Liver (tissue), 3 donors: ENCODE measurements at regions not wholly inside any gene's neighbourhood (a gene's known extent, or its start where the extent isn't known, plus 50 kb on each side); places are given as distances from the start of the nearest gene placed in this dataset.

Source experiments
- FOXA1 ChIP-seq: IDR thresholded peaks from 2 replicates; pipeline ENCODE4 v1.6.1; 2016; ENCODE audit warnings: antibody characterized with exemption
- FOXA2 ChIP-seq: IDR thresholded peaks from 2 replicates; pipeline ENCODE4 v1.6.1; 2016; ENCODE audit warnings: antibody characterized with exemption
- GABPA ChIP-seq, 2 donors: IDR thresholded peaks in 1 of 2; conservative IDR thresholded peaks in 1 of 2; 2 replicates each; pipeline ENCODE4 v1.6.1; 2016; ENCODE audit warnings: antibody characterized with exemption in 2 of 2, mild to moderate bottlenecking in 1 of 2, moderate library complexity in 1 of 2
- RAD21 ChIP-seq, 2 donors: IDR thresholded peaks; 2 replicates each; pipeline ENCODE4 v1.6.1; 2016; ENCODE audit warnings: antibody characterized with exemption in 2 of 2, mild to moderate bottlenecking in 2 of 2
- RXRA ChIP-seq, 2 donors: IDR thresholded peaks; 2 replicates each; pipeline ENCODE4 v1.6.1; 2017 to 2018; ENCODE audit warnings: antibody characterized with exemption in 2 of 2, mild to moderate bottlenecking in 1 of 2
- SP1 ChIP-seq: IDR thresholded peaks from 2 replicates; pipeline ENCODE4 v1.6.1; 2018; ENCODE audit warnings: antibody characterized with exemption, mild to moderate bottlenecking
- TAF1 ChIP-seq: conservative IDR thresholded peaks from 2 replicates; pipeline ENCODE4 v1.6.1; 2016; ENCODE audit warnings: antibody characterized with exemption, mild to moderate bottlenecking
- YY1 ChIP-seq: IDR thresholded peaks from 2 replicates; pipeline ENCODE4 v1.6.1; 2016; ENCODE audit warnings: antibody characterized with exemption, mild to moderate bottlenecking
- TF ChIP-seq, protein P1 (sequence below): fragments of 150-350 bp; IDR thresholded peaks from 2 replicates; pipeline ENCODE4 v1.5.1; 2017; ENCODE audit warnings: improper control_type of control experiment, low read depth, low read length; ENCODE audit not compliant: missing input control
- TF ChIP-seq, protein P2 (sequence below): IDR thresholded peaks from 2 replicates; pipeline ENCODE4 v1.6.1; 2016; ENCODE audit warnings: antibody characterized with exemption
- TF ChIP-seq, protein P3 (sequence below): IDR thresholded peaks from 2 replicates; pipeline ENCODE4 v1.6.1; 2016; ENCODE audit warnings: antibody characterized with exemption, mild to moderate bottlenecking
- donor health status: healthy.
- donor health status: healthy.

DNA sequence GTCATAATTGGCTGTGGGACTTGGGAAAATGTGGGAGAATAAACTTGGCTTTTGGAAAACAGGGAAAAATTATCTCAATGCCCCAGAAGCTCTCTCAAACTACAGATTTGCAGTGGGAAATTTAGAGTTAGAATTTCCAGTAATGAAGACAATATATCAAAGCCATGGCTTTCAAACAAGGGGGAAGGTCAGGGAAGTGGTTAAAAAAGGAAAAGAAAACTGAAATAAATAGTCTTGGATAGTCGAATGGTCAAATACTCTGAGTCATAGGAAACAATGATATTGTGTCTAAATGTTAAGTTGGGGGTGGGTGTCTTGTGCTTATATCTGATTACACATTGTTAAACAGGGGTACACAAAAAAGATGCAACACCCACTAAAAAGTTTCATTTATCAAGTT, 272.4 kb upstream of the COL8A1 start:
- no peak for TF ChIP-seq SP1
- TF ChIP-seq, protein P1, sequence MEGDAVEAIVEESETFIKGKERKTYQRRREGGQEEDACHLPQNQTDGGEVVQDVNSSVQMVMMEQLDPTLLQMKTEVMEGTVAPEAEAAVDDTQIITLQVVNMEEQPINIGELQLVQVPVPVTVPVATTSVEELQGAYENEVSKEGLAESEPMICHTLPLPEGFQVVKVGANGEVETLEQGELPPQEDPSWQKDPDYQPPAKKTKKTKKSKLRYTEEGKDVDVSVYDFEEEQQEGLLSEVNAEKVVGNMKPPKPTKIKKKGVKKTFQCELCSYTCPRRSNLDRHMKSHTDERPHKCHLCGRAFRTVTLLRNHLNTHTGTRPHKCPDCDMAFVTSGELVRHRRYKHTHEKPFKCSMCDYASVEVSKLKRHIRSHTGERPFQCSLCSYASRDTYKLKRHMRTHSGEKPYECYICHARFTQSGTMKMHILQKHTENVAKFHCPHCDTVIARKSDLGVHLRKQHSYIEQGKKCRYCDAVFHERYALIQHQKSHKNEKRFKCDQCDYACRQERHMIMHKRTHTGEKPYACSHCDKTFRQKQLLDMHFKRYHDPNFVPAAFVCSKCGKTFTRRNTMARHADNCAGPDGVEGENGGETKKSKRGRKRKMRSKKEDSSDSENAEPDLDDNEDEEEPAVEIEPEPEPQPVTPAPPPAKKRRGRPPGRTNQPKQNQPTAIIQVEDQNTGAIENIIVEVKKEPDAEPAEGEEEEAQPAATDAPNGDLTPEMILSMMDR: no peak
- no peak for TF ChIP-seq TAF1
- TF ChIP-seq, protein P2, sequence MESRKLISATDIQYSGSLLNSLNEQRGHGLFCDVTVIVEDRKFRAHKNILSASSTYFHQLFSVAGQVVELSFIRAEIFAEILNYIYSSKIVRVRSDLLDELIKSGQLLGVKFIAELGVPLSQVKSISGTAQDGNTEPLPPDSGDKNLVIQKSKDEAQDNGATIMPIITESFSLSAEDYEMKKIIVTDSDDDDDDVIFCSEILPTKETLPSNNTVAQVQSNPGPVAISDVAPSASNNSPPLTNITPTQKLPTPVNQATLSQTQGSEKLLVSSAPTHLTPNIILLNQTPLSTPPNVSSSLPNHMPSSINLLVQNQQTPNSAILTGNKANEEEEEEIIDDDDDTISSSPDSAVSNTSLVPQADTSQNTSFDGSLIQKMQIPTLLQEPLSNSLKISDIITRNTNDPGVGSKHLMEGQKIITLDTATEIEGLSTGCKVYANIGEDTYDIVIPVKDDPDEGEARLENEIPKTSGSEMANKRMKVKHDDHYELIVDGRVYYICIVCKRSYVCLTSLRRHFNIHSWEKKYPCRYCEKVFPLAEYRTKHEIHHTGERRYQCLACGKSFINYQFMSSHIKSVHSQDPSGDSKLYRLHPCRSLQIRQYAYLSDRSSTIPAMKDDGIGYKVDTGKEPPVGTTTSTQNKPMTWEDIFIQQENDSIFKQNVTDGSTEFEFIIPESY: no peak
- TF ChIP-seq YY1: no peak
- no peak for TF ChIP-seq FOXA1
- no peak for TF ChIP-seq RAD21 (IDR thresholded peaks at IDR 0.05)
- TF ChIP-seq FOXA2: no peak
- TF ChIP-seq, protein P3, sequence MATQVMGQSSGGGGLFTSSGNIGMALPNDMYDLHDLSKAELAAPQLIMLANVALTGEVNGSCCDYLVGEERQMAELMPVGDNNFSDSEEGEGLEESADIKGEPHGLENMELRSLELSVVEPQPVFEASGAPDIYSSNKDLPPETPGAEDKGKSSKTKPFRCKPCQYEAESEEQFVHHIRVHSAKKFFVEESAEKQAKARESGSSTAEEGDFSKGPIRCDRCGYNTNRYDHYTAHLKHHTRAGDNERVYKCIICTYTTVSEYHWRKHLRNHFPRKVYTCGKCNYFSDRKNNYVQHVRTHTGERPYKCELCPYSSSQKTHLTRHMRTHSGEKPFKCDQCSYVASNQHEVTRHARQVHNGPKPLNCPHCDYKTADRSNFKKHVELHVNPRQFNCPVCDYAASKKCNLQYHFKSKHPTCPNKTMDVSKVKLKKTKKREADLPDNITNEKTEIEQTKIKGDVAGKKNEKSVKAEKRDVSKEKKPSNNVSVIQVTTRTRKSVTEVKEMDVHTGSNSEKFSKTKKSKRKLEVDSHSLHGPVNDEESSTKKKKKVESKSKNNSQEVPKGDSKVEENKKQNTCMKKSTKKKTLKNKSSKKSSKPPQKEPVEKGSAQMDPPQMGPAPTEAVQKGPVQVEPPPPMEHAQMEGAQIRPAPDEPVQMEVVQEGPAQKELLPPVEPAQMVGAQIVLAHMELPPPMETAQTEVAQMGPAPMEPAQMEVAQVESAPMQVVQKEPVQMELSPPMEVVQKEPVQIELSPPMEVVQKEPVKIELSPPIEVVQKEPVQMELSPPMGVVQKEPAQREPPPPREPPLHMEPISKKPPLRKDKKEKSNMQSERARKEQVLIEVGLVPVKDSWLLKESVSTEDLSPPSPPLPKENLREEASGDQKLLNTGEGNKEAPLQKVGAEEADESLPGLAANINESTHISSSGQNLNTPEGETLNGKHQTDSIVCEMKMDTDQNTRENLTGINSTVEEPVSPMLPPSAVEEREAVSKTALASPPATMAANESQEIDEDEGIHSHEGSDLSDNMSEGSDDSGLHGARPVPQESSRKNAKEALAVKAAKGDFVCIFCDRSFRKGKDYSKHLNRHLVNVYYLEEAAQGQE: no peak
- no peak for TF ChIP-seq RXRA (IDR thresholded peaks at IDR 0.05)
- TF ChIP-seq GABPA (IDR thresholded peaks at IDR 0.05 in 1 of 2, conservative IDR thresholded peaks at IDR 0.05 in 1 of 2): no peak
